MM.1S (cell line): ENCODE measurements at regions not wholly inside any gene's neighbourhood (a gene's known extent, or its start where the extent isn't known, plus 50 kb on each side); places are given as distances from the start of the nearest gene placed in this dataset.

Experiments
- EZH2 ChIP-seq: fragments of 300-600 bp; sonication (generic); optimal IDR thresholded peaks from 2 replicates; pipeline ENCODE3; 2017; ENCODE audit warnings: low read depth, mild to moderate bottlenecking, antibody characterized with exemption, low read length, mixed read lengths
- EZH2phosphoT487 ChIP-seq: fragments of 300-600 bp; sonication (generic); IDR thresholded peaks from 2 replicates; pipeline ENCODE4 v1.6.1; 2018; ENCODE audit warnings: antibody characterized with exemption, low read length
- TF ChIP-seq, protein P1 (sequence below): fragments of 300-600 bp; sonication (generic); IDR thresholded peaks from 2 replicates; pipeline ENCODE4 v1.5.1; 2016; ENCODE audit warnings: antibody characterized with exemption, low read length, mixed read lengths

DNA sequence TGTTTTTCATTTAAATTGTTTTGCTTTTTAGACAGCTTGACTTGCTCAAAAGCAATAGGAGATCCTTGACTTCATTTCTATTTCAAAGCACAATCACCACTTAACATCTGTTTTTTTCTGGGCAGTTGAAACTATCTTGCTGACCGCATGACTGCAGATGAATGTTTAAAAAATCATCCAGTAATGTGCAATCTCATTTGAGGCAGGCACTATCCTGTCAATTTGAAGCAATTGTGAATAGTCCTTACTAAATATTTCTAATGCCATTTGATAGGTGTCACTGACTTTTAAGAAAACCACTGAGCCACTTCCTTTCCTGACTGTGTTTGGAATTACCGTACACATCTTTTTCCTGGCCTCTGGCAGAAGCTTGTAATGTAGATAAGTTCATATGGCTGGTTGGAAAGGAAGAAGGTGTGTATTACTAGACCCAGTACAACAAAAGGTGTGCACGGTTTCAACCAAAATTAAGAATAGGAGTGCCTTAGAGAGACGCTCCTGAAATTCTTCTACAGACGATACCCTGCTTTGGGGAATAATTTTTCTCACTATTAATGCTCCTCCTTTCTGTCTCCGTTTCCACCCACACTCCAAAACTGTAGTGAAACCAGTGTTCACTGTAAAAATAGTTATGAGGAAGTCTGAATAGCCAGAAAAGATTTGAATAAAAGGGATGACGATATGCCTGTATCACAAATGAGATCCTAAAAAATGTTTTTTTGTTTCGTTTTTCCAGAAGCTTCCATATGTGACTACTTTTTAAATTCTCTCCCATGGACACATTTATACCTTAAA lies 136.7 kb upstream of the MOCS2 start:
- TF ChIP-seq, protein P1, sequence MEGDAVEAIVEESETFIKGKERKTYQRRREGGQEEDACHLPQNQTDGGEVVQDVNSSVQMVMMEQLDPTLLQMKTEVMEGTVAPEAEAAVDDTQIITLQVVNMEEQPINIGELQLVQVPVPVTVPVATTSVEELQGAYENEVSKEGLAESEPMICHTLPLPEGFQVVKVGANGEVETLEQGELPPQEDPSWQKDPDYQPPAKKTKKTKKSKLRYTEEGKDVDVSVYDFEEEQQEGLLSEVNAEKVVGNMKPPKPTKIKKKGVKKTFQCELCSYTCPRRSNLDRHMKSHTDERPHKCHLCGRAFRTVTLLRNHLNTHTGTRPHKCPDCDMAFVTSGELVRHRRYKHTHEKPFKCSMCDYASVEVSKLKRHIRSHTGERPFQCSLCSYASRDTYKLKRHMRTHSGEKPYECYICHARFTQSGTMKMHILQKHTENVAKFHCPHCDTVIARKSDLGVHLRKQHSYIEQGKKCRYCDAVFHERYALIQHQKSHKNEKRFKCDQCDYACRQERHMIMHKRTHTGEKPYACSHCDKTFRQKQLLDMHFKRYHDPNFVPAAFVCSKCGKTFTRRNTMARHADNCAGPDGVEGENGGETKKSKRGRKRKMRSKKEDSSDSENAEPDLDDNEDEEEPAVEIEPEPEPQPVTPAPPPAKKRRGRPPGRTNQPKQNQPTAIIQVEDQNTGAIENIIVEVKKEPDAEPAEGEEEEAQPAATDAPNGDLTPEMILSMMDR = no peak
- no peak for TF ChIP-seq EZH2
- TF ChIP-seq EZH2phosphoT487 = no peak
